Gastrocnemius medialis (tissue), 4 donors: ENCODE measurements at regions not wholly inside any gene's neighbourhood (a gene's known extent, or its start where the extent isn't known, plus 50 kb on each side); places are given as distances from the start of the nearest gene placed in this dataset.

Experiments
- ATAC-seq, 2 donors: fragments of 150-250 bp; one replicate each; pipeline ENCODE4 v1.9.1; 2016
- DNase-seq, 2 donors: peaks; one replicate each; pipeline ENCODE4 v3.0.0-alpha.2; 2019
- H3K27ac ChIP-seq, 4 donors: fragments of 200-600 bp; sonication (generic); 1 replicate in 1 of 4; 2 replicates in 3 of 4; pipeline ENCODE4 v1.5.1; 2016 to 2018; ENCODE audit warnings: mild to moderate bottlenecking in 2 of 4, moderate library complexity in 1 of 4
- H3K27me3 ChIP-seq, 3 donors: fragments of 200-600 bp; sonication (generic) in 2 of 3; 1 replicate in 1 of 3; 2 replicates in 2 of 3; pipeline versions ENCODE4 v1.5.1 to v1.6.0; 2016 to 2019; ENCODE audit warnings: mild to moderate bottlenecking in 1 of 3, moderate library complexity in 1 of 3
- H3K36me3 ChIP-seq, 2 donors: fragments of 200-600 bp; sonication (generic) in 1 of 2; one replicate each; pipeline ENCODE4 v1.5.1; 2017 to 2018
- H3K4me1 ChIP-seq, 2 donors: fragments of 200-600 bp; sonication (generic) in 1 of 2; one replicate each; pipeline ENCODE4 v1.5.1; 2016 to 2017; ENCODE audit warnings: mild to moderate bottlenecking in 2 of 2
- H3K4me3 ChIP-seq, 4 donors: fragments of 200-600 bp; sonication (generic) in 3 of 4; 1 replicate in 1 of 4; 2 replicates in 3 of 4; pipeline ENCODE4 v1.5.1; 2016 to 2019; ENCODE audit warnings: mild to moderate bottlenecking in 2 of 4
- H3K9me3 ChIP-seq, 3 donors: fragments of 200-600 bp; sonication (generic) in 2 of 3; 1 replicate in 1 of 3; 2 replicates in 2 of 3; pipeline ENCODE4 v1.5.1; 2016 to 2019
- POLR2A ChIP-seq, 2 donors: fragments of 450-650 bp; IDR thresholded peaks; one replicate each; pipeline ENCODE4 v1.6.1; 2017; ENCODE audit warnings: antibody characterized with exemption in 2 of 2, mild to moderate bottlenecking in 2 of 2, moderate library complexity in 2 of 2
- in situ Hi-C, 4 donors: fragments of 200-750 bp; cut with MboI; loops; one replicate each; pipeline versions ENCODE4 v1.15.0 to v1.8.0; 2017; ENCODE audit warnings: low sequenced_read_pairs in 4 of 4
- intact Hi-C: fragments of 100-400 bp; cut with DNase I; formaldehyde crosslinking; loops from one replicate; pipeline ENCODE4 v1.15.1; 2023; ENCODE audit warnings: low total_unique reads
- TF ChIP-seq, protein P1 (sequence below), 5 experiments: fragments of 450-650 bp in 3 of 5; fragments of 200-600 bp in 2 of 5; sonication (generic) in 2 of 5; IDR thresholded peaks in 4 of 5; conservative IDR thresholded peaks in 1 of 5; 1 replicate in 4 of 5; 2 replicates in 1 of 5; pipeline ENCODE4 v1.5.1; 2016 to 2019; ENCODE audit warnings: antibody characterized with exemption in 5 of 5, mild to moderate bottlenecking in 3 of 5, moderate library complexity in 3 of 5

DNA sequence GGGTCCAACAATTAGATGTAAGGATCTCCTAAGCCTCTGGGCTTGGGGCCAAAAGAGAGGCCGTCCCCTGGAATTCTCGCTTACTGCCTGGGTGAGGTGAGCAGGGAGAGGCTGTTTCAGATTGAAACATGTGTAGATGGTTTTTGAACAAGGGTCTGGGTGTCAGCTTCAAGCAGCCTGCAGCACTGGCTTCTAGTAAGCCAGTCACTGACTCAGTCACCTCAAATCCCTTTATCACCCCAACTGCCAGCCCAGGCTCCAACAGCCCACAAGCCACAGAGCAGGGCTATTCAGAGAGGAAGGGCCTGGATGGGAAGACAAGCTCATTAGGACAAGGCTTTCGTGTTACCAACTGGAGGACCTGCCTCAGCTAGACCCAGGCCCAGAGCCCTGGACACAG, 180.2 kb downstream of the CCT6B start:
- H3K9me3 ChIP-seq: no peaks in the 10 kb centered on the region
- no peaks in the 10 kb centered on the region for H3K4me1 ChIP-seq
- no peaks in the 10 kb centered on the region for H3K27me3 ChIP-seq
- H3K27ac ChIP-seq: no peak overlapping the region
- H3K36me3 ChIP-seq: no peaks in the 10 kb centered on the region
- TF ChIP-seq, protein P1, sequence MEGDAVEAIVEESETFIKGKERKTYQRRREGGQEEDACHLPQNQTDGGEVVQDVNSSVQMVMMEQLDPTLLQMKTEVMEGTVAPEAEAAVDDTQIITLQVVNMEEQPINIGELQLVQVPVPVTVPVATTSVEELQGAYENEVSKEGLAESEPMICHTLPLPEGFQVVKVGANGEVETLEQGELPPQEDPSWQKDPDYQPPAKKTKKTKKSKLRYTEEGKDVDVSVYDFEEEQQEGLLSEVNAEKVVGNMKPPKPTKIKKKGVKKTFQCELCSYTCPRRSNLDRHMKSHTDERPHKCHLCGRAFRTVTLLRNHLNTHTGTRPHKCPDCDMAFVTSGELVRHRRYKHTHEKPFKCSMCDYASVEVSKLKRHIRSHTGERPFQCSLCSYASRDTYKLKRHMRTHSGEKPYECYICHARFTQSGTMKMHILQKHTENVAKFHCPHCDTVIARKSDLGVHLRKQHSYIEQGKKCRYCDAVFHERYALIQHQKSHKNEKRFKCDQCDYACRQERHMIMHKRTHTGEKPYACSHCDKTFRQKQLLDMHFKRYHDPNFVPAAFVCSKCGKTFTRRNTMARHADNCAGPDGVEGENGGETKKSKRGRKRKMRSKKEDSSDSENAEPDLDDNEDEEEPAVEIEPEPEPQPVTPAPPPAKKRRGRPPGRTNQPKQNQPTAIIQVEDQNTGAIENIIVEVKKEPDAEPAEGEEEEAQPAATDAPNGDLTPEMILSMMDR (IDR thresholded peaks at IDR 0.05 in 4 of 5, conservative IDR thresholded peaks at IDR 0.05 in 1 of 5): no peak
- no peak for TF ChIP-seq POLR2A (IDR thresholded peaks at IDR 0.05)
- ATAC-seq (no peak), DNase-seq (no peak)
- in situ Hi-C loops (no loop called here), intact Hi-C loops (no loop called here)
- no peak overlapping the region for H3K4me3 ChIP-seq

DNA sequence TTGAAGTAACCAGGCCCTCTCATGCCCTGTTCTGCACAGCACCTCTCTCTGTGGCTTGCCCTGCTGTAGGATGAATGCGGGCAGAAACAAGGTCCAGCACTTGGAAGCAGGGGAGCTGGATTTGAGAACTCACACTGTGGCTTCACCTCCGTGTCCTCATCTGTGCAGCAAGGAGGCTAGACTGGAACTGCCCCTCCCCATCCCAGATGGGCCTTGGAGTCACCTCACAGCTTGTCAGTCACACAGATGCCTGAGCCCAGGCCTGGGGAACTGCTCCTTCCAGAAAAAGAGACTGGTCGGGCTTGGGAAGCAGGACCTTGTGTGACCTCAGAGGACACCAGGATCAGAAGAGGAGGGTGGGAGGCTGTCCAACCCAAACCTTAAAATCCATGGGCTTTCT, 180.8 kb downstream of the CCT6B start:
- Histone ChIP-seq H3K4me1 (no peaks in the 10 kb centered on the region), H3K27me3 (no peaks in the 10 kb centered on the region), H3K9me3 (no peaks in the 10 kb centered on the region), H3K27ac (no peak overlapping the region), H3K4me3 (no peak overlapping the region), H3K36me3 (no peaks in the 10 kb centered on the region)
- TF ChIP-seq, protein P1 (IDR thresholded peaks at IDR 0.05 in 4 of 5, conservative IDR thresholded peaks at IDR 0.05 in 1 of 5): no peak
- TF ChIP-seq POLR2A (IDR thresholded peaks at IDR 0.05): no peak
- in situ Hi-C loops (no loop called here), intact Hi-C loops (no loop called here)
- ATAC-seq: no peak
- no peak for DNase-seq

DNA sequence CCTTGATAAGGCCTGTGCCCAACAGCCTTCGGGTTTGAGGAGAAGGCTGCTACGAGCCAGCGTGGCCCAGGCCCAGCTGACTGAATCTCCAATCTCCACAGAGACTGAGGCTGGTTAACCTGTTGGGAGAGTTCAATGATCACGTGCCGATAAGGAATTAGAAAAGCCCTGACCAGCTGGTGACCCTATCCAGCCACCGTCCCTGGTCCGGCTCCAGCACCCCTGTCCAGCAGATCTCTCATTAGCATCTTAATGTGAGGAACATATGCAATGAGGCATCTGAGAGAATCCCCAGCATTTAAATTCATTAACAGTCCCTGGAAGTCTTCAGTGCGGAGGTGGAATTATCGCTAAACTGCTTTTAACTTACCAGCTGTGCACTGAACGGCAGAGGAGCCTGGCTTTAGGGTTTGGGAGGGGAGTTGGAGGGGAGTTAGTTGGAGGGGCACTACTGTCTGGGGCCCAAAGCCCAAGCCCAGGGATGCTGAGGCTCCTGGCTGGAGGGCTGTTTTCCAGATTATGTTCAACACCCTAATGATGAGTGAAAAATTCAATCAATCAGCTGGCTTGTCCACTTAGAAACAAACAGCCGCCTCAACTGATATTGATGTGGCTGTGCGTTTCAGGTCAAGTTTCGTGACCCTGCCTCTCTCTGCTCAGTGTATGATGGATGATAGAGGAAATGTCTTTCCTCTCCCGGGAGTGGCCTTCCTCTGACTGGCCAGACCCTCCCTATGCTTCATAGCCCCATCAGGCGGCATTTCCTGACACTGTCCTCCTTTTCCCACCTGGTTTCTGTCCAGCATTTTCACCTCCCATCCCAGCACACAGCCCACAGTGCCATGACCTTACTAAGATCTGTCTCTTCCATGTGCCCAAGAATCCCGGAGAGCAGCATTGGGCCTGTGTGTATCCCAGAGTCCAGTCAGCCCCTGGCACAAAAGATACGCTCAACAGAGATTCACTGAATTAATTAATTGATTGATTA, 184.5 kb downstream of the CCT6B start:
- no peak for ATAC-seq
- no peak for DNase-seq
- in situ Hi-C loops: no loop called here

DNA sequence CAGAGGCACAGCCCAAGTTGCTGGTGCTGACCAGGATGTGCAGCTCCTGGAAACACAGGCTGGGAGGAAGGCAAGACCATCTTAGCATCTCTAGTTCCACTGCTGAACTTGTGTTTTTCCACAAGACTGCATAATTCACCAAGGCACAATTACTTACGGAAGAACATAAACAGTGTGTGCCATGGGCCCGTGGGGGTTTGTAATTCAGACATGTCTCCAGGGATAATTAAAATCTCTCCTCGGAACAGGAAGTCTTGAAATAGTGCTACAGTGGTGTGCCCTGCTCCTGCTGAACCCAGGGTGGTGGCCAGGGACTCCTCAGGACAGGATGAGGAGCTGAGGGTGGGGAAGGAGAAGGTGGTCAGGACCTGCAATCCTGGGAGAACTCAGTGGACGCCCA, 188.2 kb downstream of the CCT6B start:
- ATAC-seq: no peak
- Histone ChIP-seq H3K36me3 (no peaks in the 10 kb centered on the region), H3K27ac (no peak overlapping the region), H3K27me3 (peaks cover 0 to 5% (median 0%) of the 10 kb centered on the region in 3 donors), H3K9me3 (no peaks in the 10 kb centered on the region), H3K4me3 (no peak overlapping the region), H3K4me1 (no peaks in the 10 kb centered on the region)
- no peak for TF ChIP-seq POLR2A (IDR thresholded peaks at IDR 0.05)
- TF ChIP-seq, protein P1 (IDR thresholded peaks at IDR 0.05 in 4 of 5, conservative IDR thresholded peaks at IDR 0.05 in 1 of 5): no peak
- no peak for DNase-seq
- in situ Hi-C loops: no loop called here
- intact Hi-C loops: no loop called here

More for the DNA sequence above, 184.5 kb downstream of the CCT6B start:
- Histone ChIP-seq H3K4me1 (no peaks in the 10 kb centered on the region), H3K27me3 (peaks cover 0 to 5% (median 0%) of the 10 kb centered on the region in 3 donors), H3K9me3 (no peaks in the 10 kb centered on the region), H3K36me3 (no peaks in the 10 kb centered on the region), H3K27ac (no peak overlapping the region), H3K4me3 (no peak overlapping the region)
- intact Hi-C loops: no loop called here
- TF ChIP-seq, protein P1 (IDR thresholded peaks at IDR 0.05 in 4 of 5, conservative IDR thresholded peaks at IDR 0.05 in 1 of 5): no peak
- no peak for TF ChIP-seq POLR2A (IDR thresholded peaks at IDR 0.05)
